Activated CD8-positive, alpha-beta memory T cell treated with anti-CD3 and anti-CD28 coated beads, Interleukin-2, amount 10 ng/mL, durations not matched to agents 7 days and 5 days (primary cell): ENCODE measurements at regions not wholly inside any gene's neighbourhood (a gene's known extent, or its start where the extent isn't known, plus 50 kb on each side); places are given as distances from the start of the nearest gene placed in this dataset.
"Not testable (repeated sequence)": the region's sequence is repeated elsewhere in the genome, so short reads cannot be mapped to it uniquely, and the experiment has no call there.

ENCODE experiments used
- ATAC-seq: fragments of 150-1000 bp; cut with Tn5 transposase; one replicate; pipeline ENCODE4 v1.10.0; 2021; ENCODE audit warnings: moderate library complexity
- CTCF ChIA-PET: fragments of 350-600 bp; sonication (Branson Sonifier 250); formaldehyde crosslinking; loops from one replicate; lab custom pipeline; 2021; ENCODE audit warnings: antibody characterized with exemption; lab: Charles Lee
- DNase-seq: peaks from one replicate; pipeline ENCODE4 v3.0.0-alpha.2; 2020
- H3K27ac Mint-ChIP-seq: one replicate; pipeline ENCODE4 v1.8.0; 2021; ENCODE audit warnings: mild to moderate bottlenecking, mixed read lengths
- H3K27me3 Mint-ChIP-seq: one replicate; pipeline ENCODE4 v1.8.0; 2021; ENCODE audit warnings: mixed read lengths
- H3K36me3 Mint-ChIP-seq: one replicate; pipeline ENCODE4 v1.8.0; 2021; ENCODE audit warnings: mild to moderate bottlenecking, mixed read lengths
- H3K4me1 Mint-ChIP-seq: one replicate; pipeline ENCODE4 v1.8.0; 2021; ENCODE audit warnings: mixed read lengths
- H3K4me3 Mint-ChIP-seq: one replicate; pipeline ENCODE4 v1.8.0; 2021; ENCODE audit warnings: mild to moderate bottlenecking, moderate library complexity, mixed read lengths
- H3K9me3 Mint-ChIP-seq: one replicate; pipeline ENCODE4 v1.8.0; 2022; ENCODE audit warnings: low read depth, mixed read lengths

- CTCF ChIA-PET = no interaction called here
- ATAC-seq (no peak), DNase-seq (no peak)
- H3K36me3 Mint-ChIP-seq = no peaks in the 10 kb centered on the region
- no peaks in the 10 kb centered on the region for H3K4me1 Mint-ChIP-seq
- peaks cover 6% of the 10 kb centered on the region for H3K9me3 Mint-ChIP-seq
- H3K27ac Mint-ChIP-seq = no peak overlapping the region
- no peaks in the 10 kb centered on the region for H3K27me3 Mint-ChIP-seq
- no peak overlapping the region for H3K4me3 Mint-ChIP-seq
Measured at GRCh38 chr18:4987452-4988405, 209.3 kb downstream of the AKAIN1 start.

GRCh38 chr18:4986677-4987076 lies 210.4 kb downstream of the AKAIN1 start:
- Mint-ChIP-seq H3K27ac (no peak overlapping the region), H3K27me3 (no peaks in the 10 kb centered on the region), H3K4me3 (no peak overlapping the region), H3K36me3 (no peaks in the 10 kb centered on the region), H3K9me3 (peaks cover 10% of the 10 kb centered on the region), H3K4me1 (no peaks in the 10 kb centered on the region)
- DNase-seq (no peak), ATAC-seq (no peak)
- CTCF ChIA-PET = no interaction called here

GRCh38 chr18:4986066-4986465 lies 211.0 kb downstream of the AKAIN1 start:
- H3K36me3 Mint-ChIP-seq = no peaks in the 10 kb centered on the region
- ATAC-seq = no peak

GRCh38 chr18:4961121-4961909 lies 235.7 kb downstream of the AKAIN1 start:
- ATAC-seq = no peak
- H3K4me3 Mint-ChIP-seq = no peak overlapping the region
- CTCF ChIA-PET = no interaction called here

More at GRCh38 chr18:4986066-4986465, 211.0 kb downstream of the AKAIN1 start:
- CTCF ChIA-PET = no interaction called here
- no peak overlapping the region for H3K4me3 Mint-ChIP-seq
- H3K27me3 Mint-ChIP-seq = no peaks in the 10 kb centered on the region
- H3K27ac Mint-ChIP-seq = no peak overlapping the region
- no peak for DNase-seq
- no peaks in the 10 kb centered on the region for H3K4me1 Mint-ChIP-seq
- peaks cover 12% of the 10 kb centered on the region for H3K9me3 Mint-ChIP-seq

GRCh38 chr18:4960578-4960977 lies 236.5 kb downstream of the AKAIN1 start:
- Mint-ChIP-seq H3K4me1 (no peaks in the 10 kb centered on the region), H3K9me3 (peaks cover 11% of the 10 kb centered on the region), H3K36me3 (no peaks in the 10 kb centered on the region), H3K27me3 (no peaks in the 10 kb centered on the region), H3K27ac (no peak overlapping the region), H3K4me3 (no peak overlapping the region)
- DNase-seq (no peak), ATAC-seq (no peak)
- CTCF ChIA-PET = no interaction called here

More at GRCh38 chr18:4961121-4961909, 235.7 kb downstream of the AKAIN1 start:
- no peak for DNase-seq
- Mint-ChIP-seq H3K9me3 (peaks cover 11% of the 10 kb centered on the region), H3K4me1 (no peaks in the 10 kb centered on the region), H3K27me3 (no peaks in the 10 kb centered on the region), H3K36me3 (no peaks in the 10 kb centered on the region), H3K27ac (no peak overlapping the region)

GRCh38 chr18:4931209-4931608 lies 265.8 kb downstream of the AKAIN1 start:
- ATAC-seq (no peak), DNase-seq (no peak)
- no peaks in the 10 kb centered on the region for H3K4me1 Mint-ChIP-seq
- no peaks in the 10 kb centered on the region for H3K27me3 Mint-ChIP-seq
- no peak overlapping the region for H3K27ac Mint-ChIP-seq
- H3K36me3 Mint-ChIP-seq = no peaks in the 10 kb centered on the region
- H3K9me3 Mint-ChIP-seq = peaks cover 9% of the 10 kb centered on the region
- no peak overlapping the region for H3K4me3 Mint-ChIP-seq
- CTCF ChIA-PET = no interaction called here

GRCh38 chr18:4921548-4921947 lies 275.5 kb downstream of the AKAIN1 start:
- CTCF ChIA-PET = no interaction called here
- Mint-ChIP-seq H3K9me3 (peaks cover 4% of the 10 kb centered on the region), H3K36me3 (no peaks in the 10 kb centered on the region), H3K4me1 (no peaks in the 10 kb centered on the region), H3K4me3 (no peak overlapping the region), H3K27me3 (no peaks in the 10 kb centered on the region), H3K27ac (no peak overlapping the region)
- ATAC-seq = no peak
- no peak for DNase-seq

GRCh38 chr18:4917509-4917908 lies 279.5 kb downstream of the AKAIN1 start:
- H3K36me3 Mint-ChIP-seq, ATAC-seq, DNase-seq, H3K9me3 Mint-ChIP-seq, CTCF ChIA-PET, H3K4me3 Mint-ChIP-seq, H3K27ac Mint-ChIP-seq, H3K4me1 Mint-ChIP-seq, H3K27me3 Mint-ChIP-seq: not testable (repeated sequence)

GRCh38 chr18:4908328-4908727 lies 288.7 kb downstream of the AKAIN1 start:
- Mint-ChIP-seq H3K27me3 (no peaks in the 10 kb centered on the region), H3K9me3 (peaks cover 3% of the 10 kb centered on the region), H3K4me3 (no peak overlapping the region), H3K4me1 (no peaks in the 10 kb centered on the region), H3K36me3 (no peaks in the 10 kb centered on the region), H3K27ac (no peak overlapping the region)
- DNase-seq = no peak
- ATAC-seq = no peak
- CTCF ChIA-PET = no interaction called here

GRCh38 chr18:4906856-4907255 lies 290.2 kb downstream of the AKAIN1 start:
- H3K4me1 Mint-ChIP-seq = no peaks in the 10 kb centered on the region
- DNase-seq (no peak), ATAC-seq (no peak)
- no peaks in the 10 kb centered on the region for H3K36me3 Mint-ChIP-seq
- H3K4me3 Mint-ChIP-seq = no peak overlapping the region
- H3K9me3 Mint-ChIP-seq = peaks cover 3% of the 10 kb centered on the region
- CTCF ChIA-PET = no interaction called here
- no peak overlapping the region for H3K27ac Mint-ChIP-seq
- H3K27me3 Mint-ChIP-seq = no peaks in the 10 kb centered on the region

GRCh38 chr18:4888251-4889040 lies 308.6 kb downstream of the AKAIN1 start:
- Mint-ChIP-seq H3K27me3 (no peaks in the 10 kb centered on the region), H3K27ac (no peak overlapping the region), H3K4me3 (no peak overlapping the region), H3K36me3 (no peaks in the 10 kb centered on the region), H3K4me1 (no peaks in the 10 kb centered on the region), H3K9me3 (peaks cover 15% of the 10 kb centered on the region)
- CTCF ChIA-PET = no interaction called here
- ATAC-seq (no peak), DNase-seq (no peak)

GRCh38 chr18:4878480-4878879 lies 318.6 kb downstream of the AKAIN1 start:
- Mint-ChIP-seq H3K27me3 (no peaks in the 10 kb centered on the region), H3K9me3 (peaks cover 2% of the 10 kb centered on the region), H3K27ac (no peak overlapping the region), H3K4me3 (no peak overlapping the region), H3K36me3 (no peaks in the 10 kb centered on the region), H3K4me1 (no peaks in the 10 kb centered on the region)
- ATAC-seq = no peak
- CTCF ChIA-PET = no interaction called here
- no peak for DNase-seq

GRCh38 chr18:4871197-4871596 lies 325.9 kb downstream of the AKAIN1 start:
- CTCF ChIA-PET = no interaction called here
- H3K36me3 Mint-ChIP-seq = no peaks in the 10 kb centered on the region
- no peaks in the 10 kb centered on the region for H3K4me1 Mint-ChIP-seq
- no peak overlapping the region for H3K27ac Mint-ChIP-seq
- H3K27me3 Mint-ChIP-seq = no peaks in the 10 kb centered on the region
- ATAC-seq (no peak), DNase-seq (no peak)
- H3K4me3 Mint-ChIP-seq = no peak overlapping the region
- peaks cover 15% of the 10 kb centered on the region for H3K9me3 Mint-ChIP-seq
